ENCODE measurements at regions not wholly inside any gene's neighbourhood (a gene's known extent, or its start where the extent isn't known, plus 50 kb on each side); places are given as distances from the start of the nearest gene placed in this dataset.

- no peak for TF ChIP-seq CTCF (optimal IDR thresholded peaks at IDR 0.05 in 1 of 3, IDR thresholded peaks at IDR 0.05 in 1 of 3, conservative IDR thresholded peaks at IDR 0.05 in 1 of 3; ENCODE audit: extremely low read depth in 1 of 3, insufficient read depth in 2 of 3, low read length in 3 of 3)
- no peak for TF ChIP-seq EZH2 (IDR thresholded peaks at IDR 0.05; ENCODE audit: low read length)
Measured at GRCh38 chr18:78457731-78458130, 521.9 kb upstream of the SALL3 start.

Measured in keratinocyte (primary cell).